ENCODE measurements at regions not wholly inside any gene's neighbourhood (a gene's known extent, or its start where the extent isn't known, plus 50 kb on each side); places are given as distances from the start of the nearest gene placed in this dataset.
"Not testable (repeated sequence)": the region's sequence is repeated elsewhere in the genome, so short reads cannot be mapped to it uniquely, and the experiment has no call there.

- H3K4me3 ChIP-seq (ENCODE audit: low read depth in 1 of 2, low read length in 2 of 2): no peak overlapping the region
- H3K27me3 ChIP-seq (ENCODE audit: control insufficient read depth in 1 of 2, insufficient read depth in 2 of 2, low read length in 2 of 2): no peaks in the 10 kb centered on the region
- no peaks in the 10 kb centered on the region for H3K36me3 ChIP-seq (ENCODE audit: insufficient read depth, low read length)
- H3K27ac ChIP-seq (ENCODE audit: low read depth, low read length): no peak overlapping the region
- peaks cover 20% of the 10 kb centered on the region for H3K4me1 ChIP-seq (ENCODE audit: insufficient read depth, low read length)
- no peak overlapping the region for H3K9ac ChIP-seq (ENCODE audit: low read length)
- no peaks in the 10 kb centered on the region for H3K9me3 ChIP-seq (ENCODE audit: low read length)
These were observed 181.5 kb upstream of the PIK3R1 start for GRCh38 chr5:68033961-68034571.

- H3K36me3 ChIP-seq (ENCODE audit: insufficient read depth, low read length): no peaks in the 10 kb centered on the region
- H3K4me3 ChIP-seq (ENCODE audit: low read depth in 1 of 2, low read length in 2 of 2): no peak overlapping the region
- H3K9ac ChIP-seq (ENCODE audit: low read length): no peak overlapping the region
- no peaks in the 10 kb centered on the region for H3K27me3 ChIP-seq (ENCODE audit: control insufficient read depth in 1 of 2, insufficient read depth in 2 of 2, low read length in 2 of 2)
- H3K27ac ChIP-seq (ENCODE audit: low read depth, low read length): no peak overlapping the region
- no peaks in the 10 kb centered on the region for H3K9me3 ChIP-seq (ENCODE audit: low read length)
- H3K4me1 ChIP-seq (ENCODE audit: insufficient read depth, low read length): peaks cover 30% of the 10 kb centered on the region
These were observed 182.5 kb upstream of the PIK3R1 start for GRCh38 chr5:68033029-68033428.

GRCh38 chr5:68032216-68032762, 183.3 kb upstream of the PIK3R1 start:
- no peak overlapping the region for H3K27ac ChIP-seq (ENCODE audit: low read depth, low read length)
- no peak overlapping the region for H3K9ac ChIP-seq (ENCODE audit: low read length)
- no peak overlapping the region for H3K4me3 ChIP-seq (ENCODE audit: low read depth in 1 of 2, low read length in 2 of 2)
- no peaks in the 10 kb centered on the region for H3K9me3 ChIP-seq (ENCODE audit: low read length)
- no peaks in the 10 kb centered on the region for H3K36me3 ChIP-seq (ENCODE audit: insufficient read depth, low read length)
- no peaks in the 10 kb centered on the region for H3K27me3 ChIP-seq (ENCODE audit: control insufficient read depth in 1 of 2, insufficient read depth in 2 of 2, low read length in 2 of 2)
- peaks cover 38% of the 10 kb centered on the region for H3K4me1 ChIP-seq (ENCODE audit: insufficient read depth, low read length)

DNA sequence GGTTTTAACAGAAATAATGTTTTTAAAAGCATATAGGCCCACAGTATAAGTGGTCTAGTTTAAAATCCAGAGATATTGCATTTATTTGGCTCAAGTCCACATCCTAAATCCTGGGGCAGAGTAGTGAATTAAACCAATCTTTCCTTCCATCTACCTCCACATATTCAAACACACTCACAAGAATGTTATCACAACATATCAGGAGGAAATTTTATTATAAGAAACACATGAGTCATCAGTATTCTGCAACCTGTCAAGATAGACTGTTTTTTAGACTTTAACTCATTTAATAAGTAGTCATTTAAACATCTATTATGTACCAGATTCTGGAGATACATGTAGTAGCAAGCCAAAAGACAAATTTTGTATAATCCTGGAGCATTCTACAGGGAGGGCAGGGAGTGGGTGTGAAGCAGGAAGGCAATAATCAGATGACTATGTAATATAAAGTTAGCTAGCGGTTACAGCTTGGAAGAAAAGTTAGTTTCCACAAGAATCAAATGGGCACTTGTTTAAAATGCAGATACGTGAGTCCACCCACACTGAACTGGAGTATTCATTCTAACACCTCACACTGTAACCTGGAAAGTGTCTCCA, 187.3 kb upstream of the PIK3R1 start:
- Histone ChIP-seq H3K27me3 (ENCODE audit: control insufficient read depth in 1 of 2, insufficient read depth in 2 of 2, low read length in 2 of 2) (no peaks in the 10 kb centered on the region), H3K9me3 (ENCODE audit: low read length) (no peaks in the 10 kb centered on the region), H3K4me3 (ENCODE audit: low read depth in 1 of 2, low read length in 2 of 2) (no peak overlapping the region), H3K36me3 (ENCODE audit: insufficient read depth, low read length) (no peaks in the 10 kb centered on the region), H3K4me1 (ENCODE audit: insufficient read depth, low read length) (peaks cover 38% of the 10 kb centered on the region), H3K9ac (ENCODE audit: low read length) (no peak overlapping the region), H3K27ac (ENCODE audit: low read depth, low read length) (peak overlapping the region; percentile 86)

- no peak overlapping the region for H3K9ac ChIP-seq (ENCODE audit: low read length)
- no peaks in the 10 kb centered on the region for H3K27me3 ChIP-seq (ENCODE audit: control insufficient read depth in 1 of 2, insufficient read depth in 2 of 2, low read length in 2 of 2)
- no peak overlapping the region for H3K4me3 ChIP-seq (ENCODE audit: low read depth in 1 of 2, low read length in 2 of 2)
- no peaks in the 10 kb centered on the region for H3K9me3 ChIP-seq (ENCODE audit: low read length)
- peak overlapping the region; percentile 87 for H3K27ac ChIP-seq (ENCODE audit: low read depth, low read length)
- peaks cover 34% of the 10 kb centered on the region for H3K4me1 ChIP-seq (ENCODE audit: insufficient read depth, low read length)
- no peaks in the 10 kb centered on the region for H3K36me3 ChIP-seq (ENCODE audit: insufficient read depth, low read length)
These were observed 188.0 kb upstream of the PIK3R1 start for GRCh38 chr5:68027519-68027918.

- H3K4me1 ChIP-seq (ENCODE audit: insufficient read depth, low read length): peaks cover 34% of the 10 kb centered on the region
- no peak overlapping the region for H3K4me3 ChIP-seq (ENCODE audit: low read depth in 1 of 2, low read length in 2 of 2)
- no peaks in the 10 kb centered on the region for H3K27me3 ChIP-seq (ENCODE audit: control insufficient read depth in 1 of 2, insufficient read depth in 2 of 2, low read length in 2 of 2)
- H3K27ac ChIP-seq (ENCODE audit: low read depth, low read length): peak overlapping the region; percentile 87
- no peaks in the 10 kb centered on the region for H3K9me3 ChIP-seq (ENCODE audit: low read length)
- no peaks in the 10 kb centered on the region for H3K36me3 ChIP-seq (ENCODE audit: insufficient read depth, low read length)
- H3K9ac ChIP-seq (ENCODE audit: low read length): no peak overlapping the region
These were observed 189.3 kb upstream of the PIK3R1 start for GRCh38 chr5:68026092-68026885.

DNA sequence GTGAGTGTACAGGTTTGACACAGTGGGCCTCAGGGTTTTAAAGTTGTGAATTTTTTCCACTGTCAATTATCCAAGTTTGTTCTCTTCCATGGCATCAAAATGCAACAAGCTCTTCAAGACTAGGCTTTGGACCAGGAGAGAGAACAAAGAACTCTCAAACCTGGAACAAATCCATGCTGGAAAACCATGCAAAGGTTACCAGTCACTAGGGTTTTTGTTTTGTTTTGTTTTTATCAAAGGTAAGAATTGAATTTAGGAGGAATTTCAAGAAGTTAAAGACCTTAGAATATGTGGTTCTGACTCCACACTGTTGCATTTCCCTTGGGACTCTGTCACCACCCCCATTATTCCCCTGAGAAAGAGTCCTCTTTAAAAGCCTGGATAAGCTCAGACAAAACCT, 191.1 kb upstream of the PIK3R1 start:
- Histone ChIP-seq H3K4me3 (ENCODE audit: low read depth in 1 of 2, low read length in 2 of 2) (no peak overlapping the region), H3K27me3 (ENCODE audit: control insufficient read depth in 1 of 2, insufficient read depth in 2 of 2, low read length in 2 of 2) (no peaks in the 10 kb centered on the region), H3K27ac (ENCODE audit: low read depth, low read length) (peak overlapping the region; percentile 53), H3K9me3 (ENCODE audit: low read length) (no peaks in the 10 kb centered on the region), H3K36me3 (ENCODE audit: insufficient read depth, low read length) (no peaks in the 10 kb centered on the region), H3K4me1 (ENCODE audit: insufficient read depth, low read length) (peaks cover 34% of the 10 kb centered on the region), H3K9ac (ENCODE audit: low read length) (no peak overlapping the region)

- Histone ChIP-seq H3K27me3 (ENCODE audit: control insufficient read depth in 1 of 2, insufficient read depth in 2 of 2, low read length in 2 of 2) (no peaks in the 10 kb centered on the region), H3K27ac (ENCODE audit: low read depth, low read length) (no peak overlapping the region), H3K4me3 (ENCODE audit: low read depth in 1 of 2, low read length in 2 of 2) (no peak overlapping the region), H3K9ac (ENCODE audit: low read length) (no peak overlapping the region), H3K4me1 (ENCODE audit: insufficient read depth, low read length) (peaks cover 11% of the 10 kb centered on the region), H3K9me3 (ENCODE audit: low read length) (no peaks in the 10 kb centered on the region), H3K36me3 (ENCODE audit: insufficient read depth, low read length) (no peaks in the 10 kb centered on the region)
These were observed 193.6 kb upstream of the PIK3R1 start for GRCh38 chr5:68021916-68022315.

- Histone ChIP-seq H3K4me3 (ENCODE audit: low read depth in 1 of 2, low read length in 2 of 2) (no peak overlapping the region), H3K36me3 (ENCODE audit: insufficient read depth, low read length) (no peaks in the 10 kb centered on the region), H3K9ac (ENCODE audit: low read length) (no peak overlapping the region), H3K27ac (ENCODE audit: low read depth, low read length) (no peak overlapping the region), H3K4me1 (ENCODE audit: insufficient read depth, low read length) (peaks cover 4% of the 10 kb centered on the region), H3K9me3 (ENCODE audit: low read length) (no peaks in the 10 kb centered on the region), H3K27me3 (ENCODE audit: control insufficient read depth in 1 of 2, insufficient read depth in 2 of 2, low read length in 2 of 2) (no peaks in the 10 kb centered on the region)
These were observed 194.3 kb upstream of the PIK3R1 start for GRCh38 chr5:68021227-68021626.

- not testable (repeated sequence) for H3K9ac ChIP-seq (ENCODE audit: low read length); H3K4me3 ChIP-seq (ENCODE audit: low read depth in 1 of 2, low read length in 2 of 2); H3K27me3 ChIP-seq (ENCODE audit: control insufficient read depth in 1 of 2, insufficient read depth in 2 of 2, low read length in 2 of 2); H3K36me3 ChIP-seq (ENCODE audit: insufficient read depth, low read length); H3K4me1 ChIP-seq (ENCODE audit: insufficient read depth, low read length); H3K9me3 ChIP-seq (ENCODE audit: low read length); H3K27ac ChIP-seq (ENCODE audit: low read depth, low read length)
These were observed 195.0 kb upstream of the PIK3R1 start for GRCh38 chr5:68020461-68020969.

- H3K9ac ChIP-seq (ENCODE audit: low read length): no peak overlapping the region
- H3K4me3 ChIP-seq (ENCODE audit: low read depth in 1 of 2, low read length in 2 of 2): no peak overlapping the region
- no peaks in the 10 kb centered on the region for H3K36me3 ChIP-seq (ENCODE audit: insufficient read depth, low read length)
- no peaks in the 10 kb centered on the region for H3K27me3 ChIP-seq (ENCODE audit: control insufficient read depth in 1 of 2, insufficient read depth in 2 of 2, low read length in 2 of 2)
- H3K4me1 ChIP-seq (ENCODE audit: insufficient read depth, low read length): no peaks in the 10 kb centered on the region
- no peak overlapping the region for H3K27ac ChIP-seq (ENCODE audit: low read depth, low read length)
- no peaks in the 10 kb centered on the region for H3K9me3 ChIP-seq (ENCODE audit: low read length)
These were observed 199.9 kb upstream of the PIK3R1 start for GRCh38 chr5:68015381-68016302.

All from muscle layer of colon (tissue), 2 donors.